Stimulated activated naive B cell treated with anti-CD40 and anti-IgM and Interleukin-4, amounts not matched to agents 10 μg/mL and 1 μg/mL and 100 μg/mL, for 72 hours (primary cell): ENCODE measurements at regions not wholly inside any gene's neighbourhood (a gene's known extent, or its start where the extent isn't known, plus 50 kb on each side); places are given as distances from the start of the nearest gene placed in this dataset.
"Not testable (repeated sequence)": the region's sequence is repeated elsewhere in the genome, so short reads cannot be mapped to it uniquely, and the experiment has no call there.

Experiments used
- ATAC-seq, 2 donors: fragments of 150-1000 bp; cut with Tn5 transposase; replicated peaks; 2 replicates each; pipeline ENCODE4 v1.10.0; 2021; ENCODE audit warnings: moderate library complexity in 1 of 2
- DNase-seq: peaks from one replicate; pipeline ENCODE4 v3.0.0; 2021
- H3K27ac Mint-ChIP-seq: one replicate; pipeline ENCODE4 v1.8.0; 2022; ENCODE audit warnings: mild to moderate bottlenecking, mixed read lengths
- H3K27me3 Mint-ChIP-seq, 2 donors: one replicate each; pipeline ENCODE4 v1.8.0; 2022; ENCODE audit warnings: mixed read lengths in 2 of 2
- H3K36me3 Mint-ChIP-seq, 2 donors: one replicate each; pipeline ENCODE4 v1.8.0; 2022; ENCODE audit warnings: mixed read lengths in 2 of 2, mild to moderate bottlenecking in 1 of 2
- H3K4me1 Mint-ChIP-seq, 2 donors: one replicate each; pipeline ENCODE4 v1.8.0; 2022; ENCODE audit warnings: mixed read lengths in 2 of 2, mild to moderate bottlenecking in 1 of 2
- H3K4me3 Mint-ChIP-seq, 2 donors: one replicate each; pipeline ENCODE4 v1.8.0; 2022; ENCODE audit warnings: mild to moderate bottlenecking in 2 of 2, mixed read lengths in 2 of 2, moderate library complexity in 1 of 2
- H3K9me3 Mint-ChIP-seq, 2 donors: one replicate each; pipeline ENCODE4 v1.8.0; 2022; ENCODE audit warnings: mixed read lengths in 2 of 2, mild to moderate bottlenecking in 1 of 2

- no peak overlapping the region for H3K4me3 Mint-ChIP-seq
- H3K27ac Mint-ChIP-seq: no peak overlapping the region
- ATAC-seq: no peak
- no peaks in the 10 kb centered on the region for H3K4me1 Mint-ChIP-seq
- DNase-seq: no peak
- H3K27me3 Mint-ChIP-seq: no peaks in the 10 kb centered on the region
- H3K36me3 Mint-ChIP-seq: no peaks in the 10 kb centered on the region
- peaks cover 7 to 10% of the 10 kb centered on the region in 2 donors for H3K9me3 Mint-ChIP-seq
Measured at GRCh38 chr10:34058845-34059614, 724.6 kb upstream of the NRP1 start.

- not testable (repeated sequence) for DNase-seq
- peaks cover 6 to 13% of the 10 kb centered on the region in 2 donors for H3K9me3 Mint-ChIP-seq
Measured at GRCh38 chr10:34055410-34055985, 721.0 kb upstream of the NRP1 start.

GRCh38 chr10:34049887-34050286 is 715.4 kb upstream of the NRP1 start:
- ATAC-seq (no peak), DNase-seq (no peak)
- Mint-ChIP-seq H3K27me3 (no peaks in the 10 kb centered on the region), H3K27ac (no peak overlapping the region), H3K9me3 (peaks cover 8 to 13% of the 10 kb centered on the region in 2 donors), H3K4me1 (no peaks in the 10 kb centered on the region), H3K4me3 (no peak overlapping the region), H3K36me3 (no peaks in the 10 kb centered on the region)

More at GRCh38 chr10:34055410-34055985, 721.0 kb upstream of the NRP1 start:
- H3K4me1 Mint-ChIP-seq, H3K27ac Mint-ChIP-seq, H3K4me3 Mint-ChIP-seq, ATAC-seq, H3K36me3 Mint-ChIP-seq, H3K27me3 Mint-ChIP-seq: not testable (repeated sequence)

- Mint-ChIP-seq H3K4me1 (no peaks in the 10 kb centered on the region), H3K27me3 (no peaks in the 10 kb centered on the region), H3K9me3 (peaks cover 8 to 13% of the 10 kb centered on the region in 2 donors), H3K4me3 (no peak overlapping the region), H3K36me3 (no peaks in the 10 kb centered on the region), H3K27ac (no peak overlapping the region)
- DNase-seq: no peak
- ATAC-seq: no peak
Measured at GRCh38 chr10:34049469-34049868, 715.0 kb upstream of the NRP1 start.

DNA sequence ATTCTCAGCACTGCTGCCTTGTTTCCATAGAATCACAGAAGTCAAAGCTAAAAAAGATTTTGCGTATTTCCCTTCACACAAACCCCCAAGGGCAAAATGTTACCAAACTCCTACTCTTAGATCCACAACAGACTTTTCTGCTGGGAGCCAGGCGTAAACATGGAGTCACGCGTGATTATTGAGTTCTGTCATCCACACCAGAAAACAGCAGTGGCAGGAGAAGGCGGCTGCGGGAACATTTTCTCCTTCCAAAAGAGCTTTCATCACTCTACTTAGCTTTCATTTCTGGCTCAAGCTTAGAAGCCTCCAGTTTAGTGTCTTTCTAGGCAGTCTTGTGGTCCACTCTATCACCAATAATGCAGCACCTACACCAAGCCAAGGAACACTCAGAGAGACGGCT is 712.9 kb upstream of the NRP1 start:
- H3K36me3 Mint-ChIP-seq: no peaks in the 10 kb centered on the region
- no peaks in the 10 kb centered on the region for H3K4me1 Mint-ChIP-seq
- no peak overlapping the region for H3K4me3 Mint-ChIP-seq
- H3K27me3 Mint-ChIP-seq: no peaks in the 10 kb centered on the region
- ATAC-seq (no peak), DNase-seq (no peak)
- peaks cover 6 to 12% of the 10 kb centered on the region in 2 donors for H3K9me3 Mint-ChIP-seq
- no peak overlapping the region for H3K27ac Mint-ChIP-seq

GRCh38 chr10:34046506-34047034 is 712.1 kb upstream of the NRP1 start:
- H3K36me3 Mint-ChIP-seq: no peaks in the 10 kb centered on the region

DNA sequence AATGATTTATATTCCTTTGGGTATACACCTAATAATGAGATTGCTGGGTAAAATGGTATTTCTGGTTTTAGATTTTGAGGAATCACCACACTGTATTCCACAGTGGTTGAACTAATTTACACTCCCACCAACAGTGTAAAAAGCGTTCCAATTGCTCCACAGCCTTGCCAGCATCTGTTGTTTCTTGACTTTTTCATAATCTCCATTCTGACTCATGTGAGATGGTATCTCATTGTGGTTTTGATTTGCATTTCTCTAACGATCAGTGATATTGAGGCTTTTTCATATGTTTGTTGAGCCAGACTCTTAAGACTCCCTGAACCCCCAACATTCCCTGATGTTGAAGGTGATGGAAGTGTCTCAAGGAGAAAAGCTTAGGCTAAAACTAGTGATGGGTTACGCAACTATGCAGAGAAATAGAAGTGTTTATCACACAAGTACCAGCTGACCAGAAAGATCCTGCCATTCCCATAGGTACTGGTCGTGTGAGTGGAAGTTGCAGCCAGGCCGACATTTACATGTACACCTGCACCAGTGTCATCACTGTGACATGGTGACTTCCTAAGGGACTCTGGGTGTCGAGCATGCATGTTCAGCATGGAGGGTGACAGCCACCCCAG is 711.2 kb upstream of the NRP1 start:
- ATAC-seq (no peak), DNase-seq (no peak)
- Mint-ChIP-seq H3K9me3 (peaks cover 1 to 3% of the 10 kb centered on the region in 2 donors), H3K4me1 (no peaks in the 10 kb centered on the region), H3K36me3 (no peaks in the 10 kb centered on the region), H3K27me3 (no peaks in the 10 kb centered on the region), H3K4me3 (no peak overlapping the region), H3K27ac (no peak overlapping the region)

More at GRCh38 chr10:34046506-34047034, 712.1 kb upstream of the NRP1 start:
- H3K27ac Mint-ChIP-seq: no peak overlapping the region
- no peak for ATAC-seq
- H3K9me3 Mint-ChIP-seq: peaks cover 5 to 8% of the 10 kb centered on the region in 2 donors
- DNase-seq: no peak
- no peak overlapping the region for H3K4me3 Mint-ChIP-seq
- H3K4me1 Mint-ChIP-seq: no peaks in the 10 kb centered on the region
- no peaks in the 10 kb centered on the region for H3K27me3 Mint-ChIP-seq

GRCh38 chr10:34041871-34042270 is 707.4 kb upstream of the NRP1 start:
- no peaks in the 10 kb centered on the region for H3K36me3 Mint-ChIP-seq
- no peak for DNase-seq

DNA sequence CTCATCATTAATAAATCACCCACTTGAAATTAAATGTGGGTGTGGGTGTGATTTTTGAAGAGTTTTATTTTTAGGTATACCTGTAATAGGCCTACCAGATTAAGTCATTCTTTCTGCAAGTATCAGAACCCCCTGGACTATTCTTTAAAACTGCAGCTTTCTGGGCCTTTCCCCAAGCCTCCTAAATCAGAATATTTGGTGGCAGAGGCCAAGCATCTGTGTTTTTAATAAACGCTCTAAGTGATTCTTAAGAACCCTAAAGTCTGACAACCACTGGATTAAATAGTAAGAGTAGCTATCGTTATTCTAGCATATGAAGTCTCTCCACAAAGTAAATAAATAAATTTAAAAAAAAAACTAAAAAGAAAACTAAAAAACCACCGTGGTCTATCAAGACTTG is 703.0 kb upstream of the NRP1 start:
- no peaks in the 10 kb centered on the region for H3K27me3 Mint-ChIP-seq
- no peak overlapping the region for H3K27ac Mint-ChIP-seq
- ATAC-seq (no peak), DNase-seq (no peak)
- H3K36me3 Mint-ChIP-seq: no peaks in the 10 kb centered on the region
- H3K4me3 Mint-ChIP-seq: no peak overlapping the region
- H3K4me1 Mint-ChIP-seq: no peaks in the 10 kb centered on the region
- peaks cover 3 to 5% of the 10 kb centered on the region in 2 donors for H3K9me3 Mint-ChIP-seq

More at GRCh38 chr10:34041871-34042270, 707.4 kb upstream of the NRP1 start:
- peaks cover 1 to 3% of the 10 kb centered on the region in 2 donors for H3K9me3 Mint-ChIP-seq
- no peaks in the 10 kb centered on the region for H3K27me3 Mint-ChIP-seq
- no peaks in the 10 kb centered on the region for H3K4me1 Mint-ChIP-seq
- H3K4me3 Mint-ChIP-seq: no peak overlapping the region
- no peak overlapping the region for H3K27ac Mint-ChIP-seq
- no peak for ATAC-seq

- not testable (repeated sequence) for H3K9me3 Mint-ChIP-seq, H3K4me3 Mint-ChIP-seq, H3K4me1 Mint-ChIP-seq, H3K27me3 Mint-ChIP-seq, DNase-seq, H3K27ac Mint-ChIP-seq, H3K36me3 Mint-ChIP-seq, ATAC-seq
Measured at GRCh38 chr10:34035241-34035790, 700.8 kb upstream of the NRP1 start.

- DNase-seq (no peak), ATAC-seq (no peak)
- peaks cover 3 to 8% of the 10 kb centered on the region in 2 donors for H3K9me3 Mint-ChIP-seq
- no peaks in the 10 kb centered on the region for H3K36me3 Mint-ChIP-seq
- no peak overlapping the region for H3K27ac Mint-ChIP-seq
- no peaks in the 10 kb centered on the region for H3K4me1 Mint-ChIP-seq
- no peak overlapping the region for H3K4me3 Mint-ChIP-seq
- no peaks in the 10 kb centered on the region for H3K27me3 Mint-ChIP-seq
Measured at GRCh38 chr10:34033078-34033477, 698.6 kb upstream of the NRP1 start.

DNA sequence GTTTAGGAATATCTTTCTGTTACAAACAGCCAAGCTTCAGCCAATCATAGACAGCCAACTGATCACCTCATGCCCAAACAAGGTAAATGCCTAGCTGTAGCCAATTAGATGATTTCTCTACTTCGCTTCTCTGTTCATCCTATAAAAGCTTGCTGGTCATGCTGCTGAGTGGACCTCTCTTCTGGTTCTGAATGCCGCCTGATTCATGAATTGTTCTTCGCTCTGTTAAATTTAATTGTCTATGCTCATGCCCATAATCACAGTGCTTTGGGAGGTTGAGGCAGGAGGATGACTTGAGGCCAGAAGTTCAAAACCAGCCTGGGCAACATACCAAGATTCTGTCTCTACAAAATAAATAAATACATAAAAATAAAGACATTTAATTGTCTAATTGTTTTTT is 698.1 kb upstream of the NRP1 start:
- H3K27me3 Mint-ChIP-seq: no peaks in the 10 kb centered on the region
- H3K4me3 Mint-ChIP-seq: no peak overlapping the region
- H3K27ac Mint-ChIP-seq: no peak overlapping the region
- H3K9me3 Mint-ChIP-seq: peaks cover 3 to 8% of the 10 kb centered on the region in 2 donors
- ATAC-seq (no peak), DNase-seq (no peak)
- H3K4me1 Mint-ChIP-seq: no peaks in the 10 kb centered on the region
- no peaks in the 10 kb centered on the region for H3K36me3 Mint-ChIP-seq

- no peak for DNase-seq
- Mint-ChIP-seq H3K4me1 (no peaks in the 10 kb centered on the region), H3K27me3 (no peaks in the 10 kb centered on the region), H3K4me3 (no peak overlapping the region), H3K9me3 (peaks cover 3 to 8% of the 10 kb centered on the region in 2 donors), H3K36me3 (no peaks in the 10 kb centered on the region), H3K27ac (no peak overlapping the region)
- ATAC-seq: no peak
Measured at GRCh38 chr10:34031400-34031799, 696.9 kb upstream of the NRP1 start.

- Mint-ChIP-seq H3K4me3 (no peak overlapping the region), H3K27ac (no peak overlapping the region), H3K9me3 (peaks cover 3 to 8% of the 10 kb centered on the region in 2 donors), H3K27me3 (no peaks in the 10 kb centered on the region), H3K36me3 (no peaks in the 10 kb centered on the region), H3K4me1 (no peaks in the 10 kb centered on the region)
- DNase-seq (no peak), ATAC-seq (no peak)
Measured at GRCh38 chr10:34029455-34029854, 695.0 kb upstream of the NRP1 start.
